ENCODE measurements at regions not wholly inside any gene's neighbourhood (a gene's known extent, or its start where the extent isn't known, plus 50 kb on each side); places are given as distances from the start of the nearest gene placed in this dataset.
A peak's percentile ranks its signal among the peaks of the same experiment; 100 is the strongest.
"Not testable (repeated sequence)": the region's sequence is repeated elsewhere in the genome, so short reads cannot be mapped to it uniquely, and the experiment has no call there.

GRCh38 chr12:19657732-19658130 is 218.4 kb downstream of the AEBP2 start:
- TF ChIP-seq PAX5 (IDR thresholded peaks at IDR 0.05; ENCODE audit: insufficient read depth, low read length, severe bottlenecking) (no peak), POU2F2 (IDR thresholded peaks at IDR 0.05; ENCODE audit: low read depth, low read length) (no peak), SPI1 (IDR thresholded peaks at IDR 0.05; ENCODE audit: low read depth, low read length) (no peak), POLR2AphosphoS5 (IDR thresholded peaks at IDR 0.05; ENCODE audit: low read depth, low read length) (no peak), POLR2A (IDR thresholded peaks at IDR 0.05; ENCODE audit: low read depth, low read length) (no peak), TAF1 (IDR thresholded peaks at IDR 0.05; ENCODE audit: low read depth, low read length) (no peak)
- no peak for FAIRE-seq
- DNase-seq (ENCODE audit: insufficient read length, low spot score): no peak

- no peak for TF ChIP-seq PAX5 (IDR thresholded peaks at IDR 0.05; ENCODE audit: insufficient read depth, low read length, severe bottlenecking)
- FAIRE-seq (no peak), DNase-seq (ENCODE audit: insufficient read length, low spot score) (no peak)
These were observed 219.8 kb downstream of the AEBP2 start for GRCh38 chr12:19659086-19659485.

- DNase-seq (ENCODE audit: insufficient read length, low spot score) (no peak), FAIRE-seq (no peak)
- TF ChIP-seq POLR2A (IDR thresholded peaks at IDR 0.05; ENCODE audit: low read depth, low read length): no peak
- TF ChIP-seq TAF1 (IDR thresholded peaks at IDR 0.05; ENCODE audit: low read depth, low read length): no peak
- TF ChIP-seq SPI1 (IDR thresholded peaks at IDR 0.05; ENCODE audit: low read depth, low read length): no peak
- no peak for TF ChIP-seq PAX5 (IDR thresholded peaks at IDR 0.05; ENCODE audit: insufficient read depth, low read length, severe bottlenecking)
- no peak for TF ChIP-seq POLR2AphosphoS5 (IDR thresholded peaks at IDR 0.05; ENCODE audit: low read depth, low read length)
- TF ChIP-seq POU2F2 (IDR thresholded peaks at IDR 0.05; ENCODE audit: low read depth, low read length): no peak
These were observed 220.2 kb downstream of the AEBP2 start for GRCh38 chr12:19659501-19659900.

GRCh38 chr12:19665121-19665900 is 226.0 kb downstream of the AEBP2 start:
- TF ChIP-seq SPI1 (IDR thresholded peaks at IDR 0.05; ENCODE audit: low read depth, low read length) (no peak), POU2F2 (IDR thresholded peaks at IDR 0.05; ENCODE audit: low read depth, low read length) (no peak), POLR2AphosphoS5 (IDR thresholded peaks at IDR 0.05; ENCODE audit: low read depth, low read length) (no peak), TAF1 (IDR thresholded peaks at IDR 0.05; ENCODE audit: low read depth, low read length) (no peak), PAX5 (IDR thresholded peaks at IDR 0.05; ENCODE audit: insufficient read depth, low read length, severe bottlenecking) (no peak), POLR2A (IDR thresholded peaks at IDR 0.05; ENCODE audit: low read depth, low read length) (no peak)
- FAIRE-seq: no peak
- DNase-seq (ENCODE audit: insufficient read length, low spot score): no peak

GRCh38 chr12:19666070-19666469 is 226.8 kb downstream of the AEBP2 start:
- TF ChIP-seq POLR2AphosphoS5 (IDR thresholded peaks at IDR 0.05; ENCODE audit: low read depth, low read length): no peak
- no peak for TF ChIP-seq POU2F2 (IDR thresholded peaks at IDR 0.05; ENCODE audit: low read depth, low read length)
- no peak for TF ChIP-seq TAF1 (IDR thresholded peaks at IDR 0.05; ENCODE audit: low read depth, low read length)
- no peak for TF ChIP-seq PAX5 (IDR thresholded peaks at IDR 0.05; ENCODE audit: insufficient read depth, low read length, severe bottlenecking)
- no peak for TF ChIP-seq SPI1 (IDR thresholded peaks at IDR 0.05; ENCODE audit: low read depth, low read length)
- no peak for TF ChIP-seq POLR2A (IDR thresholded peaks at IDR 0.05; ENCODE audit: low read depth, low read length)
- no peak for FAIRE-seq
- no peak for DNase-seq (ENCODE audit: insufficient read length, low spot score)

GRCh38 chr12:19669793-19670192 is 230.5 kb downstream of the AEBP2 start:
- FAIRE-seq (no peak), DNase-seq (ENCODE audit: insufficient read length, low spot score) (no peak)
- TF ChIP-seq PAX5 (IDR thresholded peaks at IDR 0.05; ENCODE audit: insufficient read depth, low read length, severe bottlenecking) (no peak), POLR2AphosphoS5 (IDR thresholded peaks at IDR 0.05; ENCODE audit: low read depth, low read length) (no peak), TAF1 (IDR thresholded peaks at IDR 0.05; ENCODE audit: low read depth, low read length) (no peak), SPI1 (IDR thresholded peaks at IDR 0.05; ENCODE audit: low read depth, low read length) (no peak), POU2F2 (IDR thresholded peaks at IDR 0.05; ENCODE audit: low read depth, low read length) (no peak), POLR2A (IDR thresholded peaks at IDR 0.05; ENCODE audit: low read depth, low read length) (no peak)

- FAIRE-seq (no peak), DNase-seq (ENCODE audit: insufficient read length, low spot score) (no peak)
- TF ChIP-seq POU2F2 (IDR thresholded peaks at IDR 0.05; ENCODE audit: low read depth, low read length) (no peak), PAX5 (IDR thresholded peaks at IDR 0.05; ENCODE audit: insufficient read depth, low read length, severe bottlenecking) (no peak), SPI1 (IDR thresholded peaks at IDR 0.05; ENCODE audit: low read depth, low read length) (no peak), POLR2A (IDR thresholded peaks at IDR 0.05; ENCODE audit: low read depth, low read length) (no peak), POLR2AphosphoS5 (IDR thresholded peaks at IDR 0.05; ENCODE audit: low read depth, low read length) (no peak), TAF1 (IDR thresholded peaks at IDR 0.05; ENCODE audit: low read depth, low read length) (no peak)
These were observed 232.4 kb downstream of the AEBP2 start for GRCh38 chr12:19671695-19672094.

GRCh38 chr12:19674437-19674836 is 235.1 kb downstream of the AEBP2 start:
- FAIRE-seq: no peak
- TF ChIP-seq POU2F2 (IDR thresholded peaks at IDR 0.05; ENCODE audit: low read depth, low read length) (no peak), SPI1 (IDR thresholded peaks at IDR 0.05; ENCODE audit: low read depth, low read length) (no peak), POLR2A (IDR thresholded peaks at IDR 0.05; ENCODE audit: low read depth, low read length) (no peak), PAX5 (IDR thresholded peaks at IDR 0.05; ENCODE audit: insufficient read depth, low read length, severe bottlenecking) (no peak)
- DNase-seq (ENCODE audit: insufficient read length, low spot score): no peak

- TF ChIP-seq SPI1 (IDR thresholded peaks at IDR 0.05; ENCODE audit: low read depth, low read length): no peak
- TF ChIP-seq POU2F2 (IDR thresholded peaks at IDR 0.05; ENCODE audit: low read depth, low read length): peak; percentile 46; the same call in 1 of the 2 replicates
- TF ChIP-seq PAX5 (IDR thresholded peaks at IDR 0.05; ENCODE audit: insufficient read depth, low read length, severe bottlenecking): no peak
- no peak for FAIRE-seq
- DNase-seq (ENCODE audit: insufficient read length, low spot score): no peak
These were observed 236.1 kb downstream of the AEBP2 start for GRCh38 chr12:19675361-19675760.

GRCh38 chr12:19678501-19678900 is 239.2 kb downstream of the AEBP2 start:
- FAIRE-seq; DNase-seq (ENCODE audit: insufficient read length, low spot score): not testable (repeated sequence)

Measured in GM12891 (cell line).